Heart left ventricle (tissue), 16 donors: ENCODE measurements at regions not wholly inside any gene's neighbourhood (a gene's known extent, or its start where the extent isn't known, plus 50 kb on each side); places are given as distances from the start of the nearest gene placed in this dataset.

Experiments
- ATAC-seq, 4 donors: fragments of 200-7000 bp; cut with Tn5 transposase; one replicate each; pipeline ENCODE4 v1.9.1; 2020 to 2022; ENCODE audit warnings: moderate library complexity in 4 of 4, mild to moderate bottlenecking in 3 of 4, moderate number of reproducible peaks in 1 of 4
- DNase-seq, 5 donors: peaks; one replicate each; pipeline ENCODE4 v3.0.0-alpha.2; 2020
- H3K27ac ChIP-seq, 12 donors: fragments of 200-600 bp; sonication (generic) in 4 of 12; one replicate each; pipeline versions ENCODE4 v1.5.0 to v1.8.0; 2016 to 2022; ENCODE audit warnings: mild to moderate bottlenecking in 2 of 12
- H3K27me3 ChIP-seq, 9 donors: fragments of 200-600 bp; sonication (generic) in 2 of 9; one replicate each; pipeline versions ENCODE4 v1.5.1 to v1.8.0; 2016 to 2022; ENCODE audit warnings: mild to moderate bottlenecking in 3 of 9
- H3K36me3 ChIP-seq, 9 donors: fragments of 200-600 bp; sonication (generic) in 2 of 9; one replicate each; pipeline versions ENCODE4 v1.5.0 to v1.8.0; 2018 to 2022; ENCODE audit warnings: mild to moderate bottlenecking in 2 of 9
- H3K4me1 ChIP-seq, 12 donors: fragments of 200-600 bp; sonication (generic) in 4 of 12; one replicate each; pipeline versions ENCODE4 v1.5.0 to v1.8.0; 2016 to 2022; ENCODE audit warnings: mild to moderate bottlenecking in 3 of 12
- H3K4me3 ChIP-seq, 12 donors: fragments of 200-600 bp; sonication (generic) in 4 of 12; one replicate each; pipeline versions ENCODE4 v1.5.0 to v1.8.0; 2017 to 2022; ENCODE audit warnings: mild to moderate bottlenecking in 9 of 12, moderate library complexity in 4 of 12
- H3K9me3 ChIP-seq, 12 donors: fragments of 200-600 bp; sonication (generic) in 4 of 12; one replicate each; pipeline versions ENCODE4 v1.5.0 to v1.8.0; 2016 to 2022; ENCODE audit warnings: mild to moderate bottlenecking in 1 of 12
- POLR2A ChIP-seq, 2 donors: fragments of 450-650 bp; IDR thresholded peaks; one replicate each; pipeline ENCODE4 v1.6.1; 2017; ENCODE audit warnings: antibody characterized with exemption in 2 of 2, mild to moderate bottlenecking in 2 of 2, moderate library complexity in 2 of 2
- WGBS, 4 donors: extraction: QIAGEN DNeasy Blood & Tissue Kit in 2 of 4; methylation state at CpG; one replicate each; pipeline versions ENCODE4 v1.1.5 to v1.1.7; 2013 to 2018; 5-methylcytosine and 5-hydroxymethylcytosine counted together
- intact Hi-C, 10 donors: fragments of 100-400 bp; cut with DNase I; formaldehyde crosslinking; loops; one replicate each; pipeline versions ENCODE4 v1.11.1 to v1.14.2; 2022
- TF ChIP-seq, protein P1 (sequence below), 12 donors: fragments of 200-600 bp; sonication (generic) in 4 of 12; IDR thresholded peaks; one replicate each; pipeline versions ENCODE4 v1.5.0 to v1.8.0; 2018 to 2022; ENCODE audit warnings: antibody characterized with exemption in 12 of 12, mild to moderate bottlenecking in 5 of 12
- donor health status: ischemic (EF 13 %, LVEDD 7.1; RV severe dilation, severe dysfunction).
- donor health status: healthy with polysubstance abuse.
- donor health status: DM: no; HTN: yes; CAD: no.
- donor health status: DM: no; HTN: no; CAD: no.
- donor health status: ischemic (EF 25% LVEDD 6.9; RV normal size, moderate dysfunction).
- donor health status: ischemic (EF 25% LVEDD 5.7; RV mildly dilated, moderate dysfunction).
- donor health status: healthy.
- donor health status: DM: yes; HTN: yes; CAD: no.
- donor health status: ischemic (EF 35%, LVEDD 5.7; RV mildly dilated, moderate dysfunction).
- donor health status: nonischemic (EF 11% LVEDD 7.7; RV severe dilation, severe dysfunction).
- donor health status: DM: yes; HTN: yes; CAD: no.
- donor health status: PGD.
- donor health status: ischemic (EF 29% LVEDD 5.4; RV normal size, mild dysfunction).
- donor health status: nonischemic (EF 23%, LVEDD 6.1; RV moderate dilation, normal function).

DNA sequence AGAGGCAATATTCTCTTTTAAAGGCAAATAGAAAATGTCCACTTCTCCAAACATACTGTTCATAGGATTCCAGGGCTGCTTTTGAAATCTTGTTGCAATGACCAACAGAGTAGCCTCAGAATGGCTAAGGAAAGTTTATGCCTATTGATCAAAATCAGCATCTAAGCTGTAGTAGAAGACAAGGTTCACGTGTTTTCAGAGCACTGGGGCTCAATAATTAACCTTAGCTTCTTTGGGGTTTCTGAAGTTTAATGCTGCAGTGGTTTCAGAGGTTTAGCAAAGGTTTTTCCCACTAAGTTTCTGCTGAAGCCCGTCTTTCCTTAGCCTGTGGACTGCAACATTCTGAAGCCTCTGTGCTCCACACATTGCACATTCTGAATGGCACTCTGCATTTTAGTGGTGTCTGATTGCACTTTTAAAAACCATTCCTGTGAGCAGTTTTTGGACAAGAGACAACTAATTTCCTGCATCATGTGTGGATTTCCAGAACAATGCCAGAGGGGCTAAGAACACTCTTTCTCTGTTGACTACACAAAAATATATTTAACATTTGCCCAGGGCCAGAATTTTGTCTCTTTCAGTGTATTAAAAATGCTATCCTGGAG is 342.5 kb downstream of the PTEN start:
- Histone ChIP-seq H3K27me3 (no peaks in the 10 kb centered on the region), H3K36me3 (no peaks in the 10 kb centered on the region), H3K4me1 (no peaks in the 10 kb centered on the region), H3K27ac (no peak overlapping the region), H3K4me3 (no peak overlapping the region), H3K9me3 (no peaks in the 10 kb centered on the region)
- WGBS, 4 donors = 81 to 88% (median 85%) methylated on average over 2 of the region's 2 CpGs
- intact Hi-C loops = no loop called here
- TF ChIP-seq, protein P1, sequence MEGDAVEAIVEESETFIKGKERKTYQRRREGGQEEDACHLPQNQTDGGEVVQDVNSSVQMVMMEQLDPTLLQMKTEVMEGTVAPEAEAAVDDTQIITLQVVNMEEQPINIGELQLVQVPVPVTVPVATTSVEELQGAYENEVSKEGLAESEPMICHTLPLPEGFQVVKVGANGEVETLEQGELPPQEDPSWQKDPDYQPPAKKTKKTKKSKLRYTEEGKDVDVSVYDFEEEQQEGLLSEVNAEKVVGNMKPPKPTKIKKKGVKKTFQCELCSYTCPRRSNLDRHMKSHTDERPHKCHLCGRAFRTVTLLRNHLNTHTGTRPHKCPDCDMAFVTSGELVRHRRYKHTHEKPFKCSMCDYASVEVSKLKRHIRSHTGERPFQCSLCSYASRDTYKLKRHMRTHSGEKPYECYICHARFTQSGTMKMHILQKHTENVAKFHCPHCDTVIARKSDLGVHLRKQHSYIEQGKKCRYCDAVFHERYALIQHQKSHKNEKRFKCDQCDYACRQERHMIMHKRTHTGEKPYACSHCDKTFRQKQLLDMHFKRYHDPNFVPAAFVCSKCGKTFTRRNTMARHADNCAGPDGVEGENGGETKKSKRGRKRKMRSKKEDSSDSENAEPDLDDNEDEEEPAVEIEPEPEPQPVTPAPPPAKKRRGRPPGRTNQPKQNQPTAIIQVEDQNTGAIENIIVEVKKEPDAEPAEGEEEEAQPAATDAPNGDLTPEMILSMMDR (IDR thresholded peaks at IDR 0.05) = no peak
- no peak for TF ChIP-seq POLR2A (IDR thresholded peaks at IDR 0.05)
- no peak for DNase-seq
- no peak for ATAC-seq

DNA sequence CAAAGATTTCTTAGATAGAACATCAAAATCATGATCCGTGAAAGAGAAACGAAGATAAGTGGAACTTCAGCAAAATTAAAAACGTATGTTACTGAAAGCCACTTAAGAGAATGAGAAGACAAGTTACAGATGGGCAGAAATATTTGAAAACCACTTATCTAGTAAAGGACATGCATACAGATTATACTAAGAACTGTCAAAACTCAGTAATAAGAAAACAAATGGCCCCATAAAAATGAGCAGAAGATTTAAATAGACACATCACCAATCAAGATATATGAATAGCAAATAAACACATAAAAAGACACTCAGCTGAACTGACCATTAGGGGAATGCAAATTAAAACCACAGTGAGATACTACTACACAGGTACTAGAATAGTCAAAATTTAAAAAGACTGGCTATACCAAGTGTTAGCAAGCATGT is 343.7 kb downstream of the PTEN start:
- TF ChIP-seq, protein P1 (IDR thresholded peaks at IDR 0.05) = no peak
- TF ChIP-seq POLR2A (IDR thresholded peaks at IDR 0.05) = no peak
- no peak for DNase-seq
- no peak for ATAC-seq
- Histone ChIP-seq H3K4me1 (no peaks in the 10 kb centered on the region), H3K27me3 (no peaks in the 10 kb centered on the region), H3K4me3 (no peak overlapping the region), H3K27ac (no peak overlapping the region), H3K9me3 (no peaks in the 10 kb centered on the region), H3K36me3 (no peaks in the 10 kb centered on the region)
- intact Hi-C loops = no loop called here
- WGBS, 4 donors = 62 to 75% (median 73%) methylated on average over 3 of the region's 3 CpGs

GRCh38 chr10:88209231-88209630 is 345.8 kb downstream of the PTEN start:
- Histone ChIP-seq H3K27me3 (no peaks in the 10 kb centered on the region), H3K27ac (no peak overlapping the region), H3K36me3 (no peaks in the 10 kb centered on the region), H3K9me3 (no peaks in the 10 kb centered on the region), H3K4me1 (no peaks in the 10 kb centered on the region), H3K4me3 (no peak overlapping the region)
- no peak for DNase-seq
- 93 to 97% (median 95%) methylated on average over 4 of the region's 4 CpGs for WGBS, 4 donors
- TF ChIP-seq, protein P1 (IDR thresholded peaks at IDR 0.05) = no peak
- TF ChIP-seq POLR2A (IDR thresholded peaks at IDR 0.05) = no peak
- intact Hi-C loops = no loop called here
- ATAC-seq = no peak

- Histone ChIP-seq H3K27ac (no peak overlapping the region), H3K27me3 (no peaks in the 10 kb centered on the region), H3K36me3 (no peaks in the 10 kb centered on the region), H3K4me3 (no peak overlapping the region), H3K4me1 (no peaks in the 10 kb centered on the region), H3K9me3 (no peaks in the 10 kb centered on the region)
- DNase-seq (no peak), ATAC-seq (no peak)
- intact Hi-C loops = loop anchor here in 1 of 10 donors (10.0 kb wide), 1 partner anchor 55 kb away; no protein-coding TSS in a partner anchor
- 86 to 92% (median 90%) methylated on average over 5 of the region's 5 CpGs for WGBS, 4 donors
- TF ChIP-seq, protein P1 (IDR thresholded peaks at IDR 0.05) = no peak
- no peak for TF ChIP-seq POLR2A (IDR thresholded peaks at IDR 0.05)
Measured at GRCh38 chr10:88209837-88210561, 346.6 kb downstream of the PTEN start.
